Hepatocyte (in vitro differentiated cells): ENCODE measurements at regions not wholly inside any gene's neighbourhood (a gene's known extent, or its start where the extent isn't known, plus 50 kb on each side); places are given as distances from the start of the nearest gene placed in this dataset.

Experiments
- DNase-seq: peaks from one replicate; pipeline ENCODE4 v3.0.0-alpha.2; 2016; ENCODE audit warnings: low spot score
- H2AFZ ChIP-seq: fragments of 200-600 bp; sonication (generic); 2 replicates; pipeline ENCODE4 v1.6.0; 2016; ENCODE audit warnings: antibody characterized with exemption, mild to moderate bottlenecking
- H3K27ac ChIP-seq: fragments of 200-600 bp; sonication (generic); 2 replicates; pipeline ENCODE4 v1.5.1; 2016; ENCODE audit warnings: mild to moderate bottlenecking
- H3K27me3 ChIP-seq: fragments of 200-600 bp; sonication (generic); 2 replicates; pipeline ENCODE4 v1.6.1; 2016
- H3K36me3 ChIP-seq: fragments of 200-600 bp; sonication (generic); replicated peaks from 2 replicates; pipeline ENCODE4 v1.5.1; 2016; ENCODE audit warnings: low read depth; ENCODE audit not compliant: insufficient read depth
- H3K4me1 ChIP-seq: fragments of 200-600 bp; sonication (generic); 2 replicates; pipeline ENCODE4 v1.5.1; 2016; ENCODE audit warnings: mild to moderate bottlenecking, moderate library complexity; ENCODE audit not compliant: insufficient read depth
- H3K4me2 ChIP-seq: fragments of 200-600 bp; sonication (generic); 2 replicates; pipeline ENCODE4 v1.6.0; 2016
- H3K4me3 ChIP-seq: fragments of 200-600 bp; sonication (generic); 2 replicates; pipeline ENCODE4 v1.5.1; 2016; ENCODE audit warnings: mild to moderate bottlenecking
- H3K79me2 ChIP-seq: fragments of 200-600 bp; sonication (generic); 2 replicates; pipeline ENCODE4 v1.6.0; 2017; ENCODE audit warnings: mild to moderate bottlenecking
- H3K9me2 ChIP-seq: fragments of 200-600 bp; sonication (generic); replicated peaks from 2 replicates; pipeline ENCODE4 v1.6.0; 2017; ENCODE audit warnings: mild to moderate bottlenecking; ENCODE audit not compliant: insufficient read depth
- H3K9me3 ChIP-seq: fragments of 200-600 bp; sonication (generic); 2 replicates; pipeline ENCODE4 v1.5.1; 2016; ENCODE audit warnings: low read depth, mild to moderate bottlenecking
- H4K20me1 ChIP-seq: fragments of 200-600 bp; sonication (generic); 2 replicates; pipeline ENCODE4 v1.6.0; 2016; ENCODE audit warnings: mild to moderate bottlenecking; ENCODE audit not compliant: insufficient read depth, poor library complexity, severe bottlenecking
- CTCF ChIP-seq: fragments of 200-600 bp; sonication (generic); IDR thresholded peaks from 2 replicates; pipeline ENCODE4 v1.5.1; 2016; ENCODE audit warnings: antibody characterized with exemption, mild to moderate bottlenecking; ENCODE audit not compliant: poor library complexity
- EZH2 ChIP-seq: fragments of 200-600 bp; sonication (generic); IDR thresholded peaks from 2 replicates; pipeline ENCODE4 v1.6.1; 2016; ENCODE audit warnings: antibody characterized with exemption, mild to moderate bottlenecking, borderline replicate concordance
- EZH2phosphoT487 ChIP-seq: fragments of 200-600 bp; sonication (generic); IDR thresholded peaks from one replicate; pipeline ENCODE4 v1.6.1; 2018; ENCODE audit warnings: antibody characterized with exemption, mild to moderate bottlenecking, low read depth, moderate library complexity; ENCODE audit not compliant: unreplicated experiment, severe bottlenecking
- WGBS: methylation state at CpG from one replicate; pipeline ENCODE4 v1.1.6; 2016; ENCODE audit warnings: low lambda C conversion rate; ENCODE audit errors: missing lambda C conversion rate; 5-methylcytosine and 5-hydroxymethylcytosine counted together

- Histone ChIP-seq H3K27ac (peak overlapping the region; percentile 61), H3K27me3 (no peaks in the 10 kb centered on the region), H3K9me2 (no peaks in the 10 kb centered on the region), H3K4me1 (peaks cover 3% of the 10 kb centered on the region), H3K4me2 (peak overlapping the region; percentile 33), H2AFZ (no peak overlapping the region), H3K9me3 (no peaks in the 10 kb centered on the region), H3K79me2 (no peaks in the 10 kb centered on the region), H3K36me3 (no peaks in the 10 kb centered on the region), H4K20me1 (no peaks in the 10 kb centered on the region), H3K4me3 (no peak overlapping the region)
- 56% methylated on average over 2 of the region's 2 CpGs for WGBS
- DNase-seq = peak; percentile 32
- TF ChIP-seq CTCF (no peak), EZH2phosphoT487 (no peak), EZH2 (no peak)
Observed at GRCh38 chr14:51507511-51507905, 144.2 kb upstream of the FRMD6 start.

- Histone ChIP-seq H4K20me1 (no peaks in the 10 kb centered on the region), H3K9me2 (no peaks in the 10 kb centered on the region), H3K36me3 (no peaks in the 10 kb centered on the region), H3K4me3 (no peak overlapping the region), H3K79me2 (no peaks in the 10 kb centered on the region), H3K27ac (peak overlapping the region; percentile 61), H3K9me3 (no peaks in the 10 kb centered on the region), H2AFZ (no peak overlapping the region), H3K4me2 (peak overlapping the region; percentile 33), H3K27me3 (no peaks in the 10 kb centered on the region), H3K4me1 (peaks cover 3% of the 10 kb centered on the region)
- peak; percentile 54 for DNase-seq
- WGBS = 55% methylated on average over 13 of the region's 13 CpGs
- TF ChIP-seq EZH2 = no peak
- TF ChIP-seq EZH2phosphoT487 = no peak
- TF ChIP-seq CTCF = no peak
Observed at GRCh38 chr14:51507906-51508511, 143.7 kb upstream of the FRMD6 start.

GRCh38 chr14:51511265-51511664 lies 140.4 kb upstream of the FRMD6 start:
- TF ChIP-seq CTCF = no peak
- TF ChIP-seq EZH2 = no peak
- H3K4me2 ChIP-seq = no peak overlapping the region
- peaks cover 3% of the 10 kb centered on the region for H3K4me1 ChIP-seq
- DNase-seq = no peak
- H3K79me2 ChIP-seq = no peaks in the 10 kb centered on the region
- no peak overlapping the region for H2AFZ ChIP-seq
- no peaks in the 10 kb centered on the region for H3K36me3 ChIP-seq
- H3K4me3 ChIP-seq = no peak overlapping the region
- no peaks in the 10 kb centered on the region for H4K20me1 ChIP-seq
- no peaks in the 10 kb centered on the region for H3K9me3 ChIP-seq
- no peak overlapping the region for H3K27ac ChIP-seq
- no peaks in the 10 kb centered on the region for H3K9me2 ChIP-seq
- no peaks in the 10 kb centered on the region for H3K27me3 ChIP-seq

- peaks cover 3% of the 10 kb centered on the region for H3K4me1 ChIP-seq
- 39% methylated on average over 2 of the region's 2 CpGs for WGBS
- no peaks in the 10 kb centered on the region for H3K27me3 ChIP-seq
- no peak for DNase-seq
- no peaks in the 10 kb centered on the region for H4K20me1 ChIP-seq
- no peak overlapping the region for H3K4me2 ChIP-seq
- no peak overlapping the region for H3K4me3 ChIP-seq
- H3K36me3 ChIP-seq = no peaks in the 10 kb centered on the region
- TF ChIP-seq EZH2phosphoT487 = no peak
- TF ChIP-seq EZH2 = no peak
- TF ChIP-seq CTCF = no peak
- H3K9me2 ChIP-seq = no peaks in the 10 kb centered on the region
- no peak overlapping the region for H2AFZ ChIP-seq
- H3K9me3 ChIP-seq = no peaks in the 10 kb centered on the region
- H3K79me2 ChIP-seq = no peaks in the 10 kb centered on the region
- H3K27ac ChIP-seq = no peak overlapping the region
Observed at GRCh38 chr14:51512316-51512715, 139.4 kb upstream of the FRMD6 start.
